ENCODE measurements at regions not wholly inside any gene's neighbourhood (a gene's known extent, or its start where the extent isn't known, plus 50 kb on each side); places are given as distances from the start of the nearest gene placed in this dataset.

DNA sequence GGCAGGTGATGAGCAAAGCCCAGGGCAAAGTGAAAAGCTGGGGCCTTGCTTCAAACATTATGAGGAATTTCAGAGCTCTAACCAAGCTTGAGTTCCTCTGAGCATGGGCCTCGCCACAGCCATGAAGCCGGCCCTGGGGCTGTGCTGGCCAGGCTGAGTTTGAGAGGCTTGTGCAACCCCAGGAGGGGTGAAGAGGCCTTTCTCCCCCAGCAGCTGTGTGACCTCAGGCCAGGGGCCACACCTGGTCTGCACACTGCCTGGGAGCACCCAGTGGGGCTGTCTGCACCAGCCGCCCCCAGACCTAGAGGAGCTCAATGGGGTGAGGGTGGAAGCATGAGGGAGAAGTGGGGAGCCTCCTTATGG is 204.9 kb upstream of the C14orf180 start:
- no peaks in the 10 kb centered on the region for H3K36me3 ChIP-seq (ENCODE audit: control insufficient read depth, insufficient read depth, low read length)
- Mint-ChIP-seq H3K27ac (no peak overlapping the region), H3K9me3 (no peaks in the 10 kb centered on the region), H3K27me3 (ENCODE audit: low read depth in 2 of 2) (peaks cover 0 to 3% of the 10 kb centered on the region in 2 donors), H3K36me3 (peaks cover 7% of the 10 kb centered on the region), H3K4me1 (peaks cover 0 to 5% of the 10 kb centered on the region in 2 donors), H3K4me3 (no peak overlapping the region)
- H3K4me1 ChIP-seq (ENCODE audit: control insufficient read depth, insufficient read depth, low read length), result no peaks in the 10 kb centered on the region
- no peaks in the 10 kb centered on the region for H3K27me3 ChIP-seq (ENCODE audit: control insufficient read depth, insufficient read depth, low read length)
- TF ChIP-seq, protein P1, sequence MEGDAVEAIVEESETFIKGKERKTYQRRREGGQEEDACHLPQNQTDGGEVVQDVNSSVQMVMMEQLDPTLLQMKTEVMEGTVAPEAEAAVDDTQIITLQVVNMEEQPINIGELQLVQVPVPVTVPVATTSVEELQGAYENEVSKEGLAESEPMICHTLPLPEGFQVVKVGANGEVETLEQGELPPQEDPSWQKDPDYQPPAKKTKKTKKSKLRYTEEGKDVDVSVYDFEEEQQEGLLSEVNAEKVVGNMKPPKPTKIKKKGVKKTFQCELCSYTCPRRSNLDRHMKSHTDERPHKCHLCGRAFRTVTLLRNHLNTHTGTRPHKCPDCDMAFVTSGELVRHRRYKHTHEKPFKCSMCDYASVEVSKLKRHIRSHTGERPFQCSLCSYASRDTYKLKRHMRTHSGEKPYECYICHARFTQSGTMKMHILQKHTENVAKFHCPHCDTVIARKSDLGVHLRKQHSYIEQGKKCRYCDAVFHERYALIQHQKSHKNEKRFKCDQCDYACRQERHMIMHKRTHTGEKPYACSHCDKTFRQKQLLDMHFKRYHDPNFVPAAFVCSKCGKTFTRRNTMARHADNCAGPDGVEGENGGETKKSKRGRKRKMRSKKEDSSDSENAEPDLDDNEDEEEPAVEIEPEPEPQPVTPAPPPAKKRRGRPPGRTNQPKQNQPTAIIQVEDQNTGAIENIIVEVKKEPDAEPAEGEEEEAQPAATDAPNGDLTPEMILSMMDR (IDR thresholded peaks at IDR 0.05), result no peak
- peaks cover 5% of the 10 kb centered on the region for H3K9me3 ChIP-seq (ENCODE audit: control insufficient read depth, insufficient read depth, low read length)
- intact Hi-C loops (cut with micrococcal nuclease), result no loop called here
- no peak for DNase-seq
- WGBS (ENCODE audit: insufficient coverage), result 85% methylated on average over 3 of the region's 3 CpGs
- H3K4me3 ChIP-seq (ENCODE audit: low read length), result no peak overlapping the region
- no peak for ATAC-seq
- H3K27ac ChIP-seq (ENCODE audit: low read length), result no peak overlapping the region

DNA sequence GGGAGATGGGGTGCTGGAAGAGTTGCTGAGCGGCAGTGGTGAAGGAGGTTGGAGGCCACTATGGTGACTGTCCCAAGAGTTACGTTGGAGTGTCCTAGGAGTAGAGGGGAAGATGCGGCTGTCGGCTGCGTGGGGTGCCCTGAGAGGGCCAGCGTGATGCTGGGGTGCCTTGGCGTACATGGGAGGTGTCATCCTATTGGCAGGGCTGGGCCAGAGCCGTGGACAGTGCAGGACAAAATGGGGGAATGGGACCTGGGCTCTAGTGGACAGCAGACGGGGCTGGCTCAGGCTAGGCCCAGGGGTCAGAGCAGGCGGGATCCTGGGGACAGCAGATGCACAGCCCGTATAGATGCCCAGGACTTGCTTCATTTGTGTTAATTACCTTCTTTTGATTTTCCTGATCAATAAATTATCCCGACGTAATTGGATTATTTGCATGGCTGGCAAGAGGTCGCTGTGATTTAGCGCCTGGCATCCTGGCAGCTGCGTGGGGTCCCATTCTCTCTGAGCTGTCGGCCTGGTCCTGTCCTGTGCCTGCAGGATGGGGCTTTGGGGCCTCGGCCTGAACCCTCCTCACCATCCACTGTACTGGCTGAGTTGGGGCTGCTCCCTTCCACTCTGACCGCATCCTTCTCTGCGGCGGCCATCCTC is 203.9 kb upstream of the C14orf180 start:
- H3K27me3 Mint-ChIP-seq (ENCODE audit: low read depth in 2 of 2), result peaks cover 0 to 3% of the 10 kb centered on the region in 2 donors
- WGBS (ENCODE audit: insufficient coverage), result 92% methylated on average over 20 of the region's 21 CpGs
- Histone ChIP-seq H3K9me3 (ENCODE audit: control insufficient read depth, insufficient read depth, low read length) (peaks cover 13% of the 10 kb centered on the region), H3K27ac (ENCODE audit: low read length) (no peak overlapping the region), H3K27me3 (ENCODE audit: control insufficient read depth, insufficient read depth, low read length) (no peaks in the 10 kb centered on the region), H3K4me1 (ENCODE audit: control insufficient read depth, insufficient read depth, low read length) (no peaks in the 10 kb centered on the region), H3K4me3 (ENCODE audit: low read length) (no peak overlapping the region), H3K36me3 (ENCODE audit: control insufficient read depth, insufficient read depth, low read length) (no peaks in the 10 kb centered on the region)
- peaks cover 14% of the 10 kb centered on the region for H3K36me3 Mint-ChIP-seq
- H3K9me3 Mint-ChIP-seq, result no peaks in the 10 kb centered on the region
- no peak overlapping the region for H3K4me3 Mint-ChIP-seq
- TF ChIP-seq, protein P1 (IDR thresholded peaks at IDR 0.05), result no peak
- DNase-seq, result no peak
- peaks cover 0 to 5% of the 10 kb centered on the region in 2 donors for H3K4me1 Mint-ChIP-seq
- intact Hi-C loops (cut with micrococcal nuclease), result no loop called here
- no peak overlapping the region for H3K27ac Mint-ChIP-seq
- ATAC-seq, result no peak

DNA sequence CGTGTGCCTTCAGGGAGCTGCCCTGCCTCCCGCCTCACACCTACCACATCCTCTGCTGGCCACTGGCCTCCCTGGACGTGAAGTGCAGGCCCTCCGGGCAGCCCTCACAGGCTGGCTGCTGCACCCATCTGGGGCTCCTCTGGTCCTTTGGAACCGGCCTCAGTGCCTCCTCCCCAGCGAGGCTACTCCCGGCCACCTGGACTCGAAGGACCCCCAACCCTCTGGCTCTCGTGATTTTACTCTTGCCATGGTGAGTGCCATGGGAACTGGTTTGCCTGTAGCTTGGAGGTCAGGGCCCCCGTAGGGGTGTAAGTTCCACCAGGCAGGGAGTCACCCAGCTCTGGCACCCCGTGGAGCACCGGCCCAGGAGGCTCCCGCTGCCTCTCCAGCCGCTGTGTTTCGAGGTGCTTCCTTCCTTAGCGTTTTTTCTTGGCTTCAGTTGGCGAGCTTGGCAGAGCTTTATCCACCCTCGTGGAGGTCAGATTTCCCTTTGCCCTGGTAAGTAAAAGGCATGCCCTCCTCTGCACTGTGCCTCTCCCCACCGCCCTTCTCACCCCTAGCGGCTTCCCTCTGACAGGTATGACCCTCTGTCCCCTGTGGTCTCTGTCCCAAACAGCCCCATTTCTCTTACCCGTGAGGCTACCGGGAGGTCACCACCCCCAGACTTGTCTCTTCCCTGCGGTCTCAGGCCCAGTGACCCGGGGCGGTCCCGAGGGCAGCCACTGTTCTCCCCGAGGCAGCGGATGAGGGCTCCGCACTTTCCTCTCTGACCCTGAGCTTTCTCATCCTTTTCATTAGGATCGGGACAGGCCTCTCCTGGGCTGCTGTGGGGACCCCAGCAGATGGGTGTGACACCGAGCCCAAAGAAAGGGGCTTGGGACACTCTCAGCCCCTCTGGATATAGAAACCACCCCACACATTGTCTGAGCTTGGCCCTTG is 203.1 kb upstream of the C14orf180 start:
- TF ChIP-seq, protein P1 (IDR thresholded peaks at IDR 0.05), result no peak
- H3K4me1 Mint-ChIP-seq, result peaks cover 0 to 5% of the 10 kb centered on the region in 2 donors
- Histone ChIP-seq H3K36me3 (ENCODE audit: control insufficient read depth, insufficient read depth, low read length) (no peaks in the 10 kb centered on the region), H3K27me3 (ENCODE audit: control insufficient read depth, insufficient read depth, low read length) (no peaks in the 10 kb centered on the region), H3K4me1 (ENCODE audit: control insufficient read depth, insufficient read depth, low read length) (no peaks in the 10 kb centered on the region), H3K9me3 (ENCODE audit: control insufficient read depth, insufficient read depth, low read length) (peaks cover 13% of the 10 kb centered on the region), H3K4me3 (ENCODE audit: low read length) (no peak overlapping the region), H3K27ac (ENCODE audit: low read length) (no peak overlapping the region)
- no peak overlapping the region for H3K4me3 Mint-ChIP-seq
- peaks cover 20% of the 10 kb centered on the region for H3K36me3 Mint-ChIP-seq
- H3K9me3 Mint-ChIP-seq, result peaks cover 3 to 4% of the 10 kb centered on the region in 2 donors
- intact Hi-C loops (cut with micrococcal nuclease), result no loop called here
- no peak for ATAC-seq
- H3K27ac Mint-ChIP-seq, result no peak overlapping the region
- 88% methylated on average over 31 of the region's 31 CpGs for WGBS (ENCODE audit: insufficient coverage)
- DNase-seq, result no peak
- H3K27me3 Mint-ChIP-seq (ENCODE audit: low read depth in 2 of 2), result peaks cover 0 to 3% of the 10 kb centered on the region in 2 donors
